ENCODE measurements at regions not wholly inside any gene's neighbourhood (a gene's known extent, or its start where the extent isn't known, plus 50 kb on each side); places are given as distances from the start of the nearest gene placed in this dataset.

- Histone ChIP-seq H3K4me1 (no peaks in the 10 kb centered on the region), H3K4me3 (peak overlapping the region; percentile 9), H3K9me3 (no peaks in the 10 kb centered on the region), H3K27me3 (no peaks in the 10 kb centered on the region), H3K36me3 (no peaks in the 10 kb centered on the region), H3K27ac (peak overlapping the region; percentile 27)
- ATAC-seq: no peak
- intact Hi-C loops (cut with DNase I): no loop called here
- TF ChIP-seq CTCF (IDR thresholded peaks at IDR 0.05): no peak
- DNase-seq: no peak
These were observed 989.0 kb downstream of the CDH11 start for GRCh38 chr16:64132759-64133361.

- TF ChIP-seq CTCF (IDR thresholded peaks at IDR 0.05): no peak
- Histone ChIP-seq H3K4me1 (no peaks in the 10 kb centered on the region), H3K4me3 (no peak overlapping the region), H3K27ac (no peak overlapping the region), H3K36me3 (no peaks in the 10 kb centered on the region), H3K27me3 (no peaks in the 10 kb centered on the region), H3K9me3 (no peaks in the 10 kb centered on the region)
- DNase-seq: no peak
- ATAC-seq: no peak
- intact Hi-C loops (cut with DNase I): no loop called here
These were observed 989.7 kb downstream of the CDH11 start for GRCh38 chr16:64132190-64132589.

GRCh38 chr16:64131423-64131822 lies 990.4 kb downstream of the CDH11 start:
- ATAC-seq (no peak), DNase-seq (no peak)
- Histone ChIP-seq H3K36me3 (no peaks in the 10 kb centered on the region), H3K4me1 (no peaks in the 10 kb centered on the region), H3K27ac (no peak overlapping the region), H3K27me3 (no peaks in the 10 kb centered on the region), H3K4me3 (no peak overlapping the region), H3K9me3 (no peaks in the 10 kb centered on the region)
- intact Hi-C loops (cut with DNase I): no loop called here
- no peak for TF ChIP-seq CTCF (IDR thresholded peaks at IDR 0.05)

- ATAC-seq (no peak), DNase-seq (no peak)
- no peaks in the 10 kb centered on the region for H3K36me3 ChIP-seq
- H3K27me3 ChIP-seq: no peaks in the 10 kb centered on the region
- no peaks in the 10 kb centered on the region for H3K9me3 ChIP-seq
- no peaks in the 10 kb centered on the region for H3K4me1 ChIP-seq
- intact Hi-C loops (cut with DNase I): no loop called here
- H3K27ac ChIP-seq: no peak overlapping the region
- H3K4me3 ChIP-seq: no peak overlapping the region
- TF ChIP-seq CTCF (IDR thresholded peaks at IDR 0.05): no peak
These were observed 991.7 kb downstream of the CDH11 start for GRCh38 chr16:64130140-64130539.

GRCh38 chr16:64122177-64122576 lies 999.7 kb downstream of the CDH11 start:
- H3K4me1 ChIP-seq: no peaks in the 10 kb centered on the region
- intact Hi-C loops (cut with DNase I): no loop called here
- no peak for DNase-seq
- no peak overlapping the region for H3K4me3 ChIP-seq
- no peak for ATAC-seq
- no peaks in the 10 kb centered on the region for H3K9me3 ChIP-seq
- no peak overlapping the region for H3K27ac ChIP-seq
- TF ChIP-seq CTCF (IDR thresholded peaks at IDR 0.05): no peak
- no peaks in the 10 kb centered on the region for H3K27me3 ChIP-seq
- H3K36me3 ChIP-seq: no peaks in the 10 kb centered on the region

- DNase-seq (no peak), ATAC-seq (no peak)
- Histone ChIP-seq H3K9me3 (no peaks in the 10 kb centered on the region), H3K4me1 (no peaks in the 10 kb centered on the region), H3K36me3 (no peaks in the 10 kb centered on the region), H3K27me3 (no peaks in the 10 kb centered on the region), H3K27ac (no peak overlapping the region), H3K4me3 (no peak overlapping the region)
- intact Hi-C loops (cut with DNase I): no loop called here
- no peak for TF ChIP-seq CTCF (IDR thresholded peaks at IDR 0.05)
These were observed 1000.4 kb downstream of the CDH11 start for GRCh38 chr16:64121473-64121872.

Data from upper lobe of right lung (tissue), 1 donor.